Spleen (tissue), 11 donors: ENCODE measurements at regions not wholly inside any gene's neighbourhood (a gene's known extent, or its start where the extent isn't known, plus 50 kb on each side); places are given as distances from the start of the nearest gene placed in this dataset.

Experiments used
- DNase-seq: peaks from one replicate; pipeline ENCODE4 v3.0.0-alpha.2; 2020
- H3K27ac ChIP-seq, 8 donors: fragments of 200-600 bp; sonication (generic) in 7 of 8; 1 replicate in 4 of 8; 2 replicates in 4 of 8; pipeline versions ENCODE4 v1.5.0 to v1.8.0; 2016 to 2021; ENCODE audit warnings: inconsistent platforms in 4 of 8, mild to moderate bottlenecking in 4 of 8, moderate library complexity in 1 of 8
- H3K27me3 ChIP-seq, 7 donors: fragments of 200-600 bp; sonication (generic) in 6 of 7; replicated peaks in 1 of 7; 1 replicate in 4 of 7; 2 replicates in 3 of 7; pipeline versions ENCODE4 v1.5.0 to v1.8.0; 2016 to 2021; ENCODE audit warnings: inconsistent platforms in 3 of 7, mild to moderate bottlenecking in 1 of 7
- H3K36me3 ChIP-seq, 6 donors: fragments of 200-600 bp; sonication (generic) in 5 of 6; 1 replicate in 4 of 6; 2 replicates in 2 of 6; pipeline versions ENCODE4 v1.5.0 to v1.8.0; 2016 to 2021; ENCODE audit warnings: inconsistent platforms in 2 of 6
- H3K4me1 ChIP-seq, 6 donors: fragments of 200-600 bp; sonication (generic) in 5 of 6; 1 replicate in 3 of 6; 2 replicates in 3 of 6; pipeline versions ENCODE4 v1.5.0 to v1.8.0; 2016 to 2021; ENCODE audit warnings: inconsistent platforms in 3 of 6
- H3K4me3 ChIP-seq, 8 donors: fragments of 200-600 bp; sonication (generic) in 7 of 8; 1 replicate in 4 of 8; 2 replicates in 4 of 8; pipeline versions ENCODE4 v1.5.0 to v1.8.0; 2016 to 2021; ENCODE audit warnings: inconsistent platforms in 4 of 8, mild to moderate bottlenecking in 4 of 8, moderate library complexity in 2 of 8
- H3K9me3 ChIP-seq, 8 donors: fragments of 200-600 bp; sonication (generic) in 7 of 8; 1 replicate in 4 of 8; 2 replicates in 4 of 8; pipeline versions ENCODE4 v1.5.0 to v1.8.0; 2016 to 2021; ENCODE audit warnings: inconsistent platforms in 4 of 8
- CTCF ChIP-seq, 11 experiments: fragments of 200-600 bp in 7 of 11; fragments of 450-650 bp in 4 of 11; sonication (generic) in 4 of 11; IDR thresholded peaks in 8 of 11; conservative IDR thresholded peaks in 3 of 11; 1 replicate in 7 of 11; 2 replicates in 4 of 11; pipeline versions ENCODE4 v1.4.0 to v1.8.0; 2016 to 2021; ENCODE audit warnings: antibody characterized with exemption in 11 of 11, inconsistent platforms in 4 of 11, mild to moderate bottlenecking in 1 of 11
- POLR2A ChIP-seq, 3 donors: fragments of 450-650 bp; IDR thresholded peaks; one replicate each; pipeline ENCODE4 v1.5.1; 2017; ENCODE audit warnings: antibody characterized with exemption in 3 of 3, mild to moderate bottlenecking in 1 of 3
- POLR2AphosphoS5 ChIP-seq, 3 donors: sonication (generic); formaldehyde crosslinking; IDR thresholded peaks; one replicate each; pipeline ENCODE4 v1.5.1; 2017; ENCODE audit warnings: antibody characterized with exemption in 3 of 3
- WGBS, 5 donors: extraction: QIAGEN DNeasy Blood & Tissue Kit in 3 of 5; methylation state at CpG; one replicate each; pipeline versions ENCODE4 v1.1.5 to v1.1.7; 2013 to 2018; 5-methylcytosine and 5-hydroxymethylcytosine counted together
- intact Hi-C: fragments of 100-400 bp; cut with DNase I; formaldehyde crosslinking; loops from one replicate; pipeline ENCODE4 v1.15.0; 2023; ENCODE audit warnings: low total_unique reads
- donor health status: healthy with polysubstance abuse.
- donor health status: DM: no; HTN: no; CAD: no; lungs with moderate emphysema.
- donor health status: DM: no; HTN: no; CAD: no.
- donor health status: Bipolar disorder and iron deficiency.
- donor health status: healthy.
- donor health status: DM: no; HTN: no; CAD: no.
- donor health status: DM: yes; HTN: yes; CAD: no.

- Histone ChIP-seq H3K27ac (no peak overlapping the region), H3K4me3 (no peak overlapping the region), H3K4me1 (no peaks in the 10 kb centered on the region), H3K36me3 (no peaks in the 10 kb centered on the region), H3K9me3 (no peaks in the 10 kb centered on the region), H3K27me3 (no peaks in the 10 kb centered on the region)
- intact Hi-C loops: no loop called here
- TF ChIP-seq CTCF (IDR thresholded peaks at IDR 0.05 in 8 of 11, conservative IDR thresholded peaks at IDR 0.05 in 3 of 11): no peak
- TF ChIP-seq POLR2AphosphoS5 (IDR thresholded peaks at IDR 0.05): no peak
- TF ChIP-seq POLR2A (IDR thresholded peaks at IDR 0.05): no peak
- DNase-seq: no peak
Measured at GRCh38 chr5:67393211-67393610, 196.6 kb upstream of the CD180 start.

GRCh38 chr5:67390935-67391334 lies 194.3 kb upstream of the CD180 start:
- Histone ChIP-seq H3K27ac (no peak overlapping the region), H3K4me1 (no peaks in the 10 kb centered on the region), H3K36me3 (no peaks in the 10 kb centered on the region), H3K9me3 (no peaks in the 10 kb centered on the region), H3K4me3 (no peak overlapping the region), H3K27me3 (no peaks in the 10 kb centered on the region)
- TF ChIP-seq CTCF (IDR thresholded peaks at IDR 0.05 in 8 of 11, conservative IDR thresholded peaks at IDR 0.05 in 3 of 11) (no peak), POLR2AphosphoS5 (IDR thresholded peaks at IDR 0.05) (no peak), POLR2A (IDR thresholded peaks at IDR 0.05) (no peak)
- WGBS, 5 donors: 55 to 88% (median 76%) methylated on average over 1 of the region's 1 CpG
- no peak for DNase-seq
- intact Hi-C loops: no loop called here

DNA sequence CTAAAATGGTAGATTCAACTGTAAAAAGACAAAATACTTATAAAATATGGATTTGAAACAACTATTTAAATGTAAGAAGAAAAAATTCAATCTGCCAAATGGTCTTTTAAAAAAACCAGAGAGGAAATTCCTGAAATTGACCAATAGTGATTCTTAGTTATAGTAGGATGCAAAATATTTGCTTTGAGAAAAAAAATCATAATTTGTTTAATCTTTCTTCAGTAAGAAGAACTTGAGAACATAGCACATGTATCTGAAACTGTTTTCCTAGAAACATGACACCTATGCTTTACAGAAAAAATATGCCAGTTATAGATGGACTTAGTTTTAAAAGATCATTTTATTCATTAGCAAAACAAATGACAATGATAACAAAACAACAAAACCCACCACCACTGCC lies 186.9 kb upstream of the CD180 start:
- Histone ChIP-seq H3K4me1 (no peaks in the 10 kb centered on the region), H3K9me3 (no peaks in the 10 kb centered on the region), H3K27ac (no peak overlapping the region), H3K27me3 (no peaks in the 10 kb centered on the region), H3K4me3 (no peak overlapping the region), H3K36me3 (no peaks in the 10 kb centered on the region)
- DNase-seq: no peak
- TF ChIP-seq POLR2A (IDR thresholded peaks at IDR 0.05) (no peak), POLR2AphosphoS5 (IDR thresholded peaks at IDR 0.05) (no peak), CTCF (IDR thresholded peaks at IDR 0.05 in 8 of 11, conservative IDR thresholded peaks at IDR 0.05 in 3 of 11) (no peak)
- intact Hi-C loops: no loop called here

- intact Hi-C loops: no loop called here
- Histone ChIP-seq H3K27ac (no peak overlapping the region), H3K4me3 (no peak overlapping the region), H3K4me1 (no peaks in the 10 kb centered on the region), H3K27me3 (no peaks in the 10 kb centered on the region), H3K9me3 (no peaks in the 10 kb centered on the region), H3K36me3 (no peaks in the 10 kb centered on the region)
- DNase-seq: no peak
- WGBS, 5 donors: 72 to 84% (median 80%) methylated on average over 2 of the region's 2 CpGs
- TF ChIP-seq POLR2AphosphoS5 (IDR thresholded peaks at IDR 0.05) (no peak), POLR2A (IDR thresholded peaks at IDR 0.05) (no peak), CTCF (IDR thresholded peaks at IDR 0.05 in 8 of 11, conservative IDR thresholded peaks at IDR 0.05 in 3 of 11) (no peak)
Measured at GRCh38 chr5:67381236-67381880, 184.8 kb upstream of the CD180 start.
